Smooth muscle cell (in vitro differentiated cells): ENCODE measurements at regions not wholly inside any gene's neighbourhood (a gene's known extent, or its start where the extent isn't known, plus 50 kb on each side); places are given as distances from the start of the nearest gene placed in this dataset.

Source experiments
- DNase-seq: peaks from one replicate; lab custom pipeline; 2025; ENCODE audit not compliant: unreplicated experiment; lab: John Stamatoyannopoulos, UW
- H2AFZ ChIP-seq: fragments of 200-600 bp; sonication (generic); 2 replicates; pipeline ENCODE4 v1.6.0; 2016; ENCODE audit warnings: antibody characterized with exemption, low read depth, mild to moderate bottlenecking
- H3F3A ChIP-seq: fragments of 200-600 bp; sonication (generic); 2 replicates; pipeline ENCODE4 v1.6.0; 2017; ENCODE audit warnings: antibody characterized with exemption, low read depth
- H3K27ac ChIP-seq: fragments of 200-600 bp; sonication (generic); 2 replicates; pipeline ENCODE4 v1.5.1; 2016; ENCODE audit warnings: low read depth, mild to moderate bottlenecking
- H3K27me3 ChIP-seq: fragments of 200-600 bp; sonication (generic); 2 replicates; pipeline ENCODE4 v1.6.1; 2016; ENCODE audit warnings: low read depth, mild to moderate bottlenecking
- H3K36me3 ChIP-seq: fragments of 200-600 bp; sonication (generic); 2 replicates; pipeline ENCODE4 v1.5.1; 2016; ENCODE audit warnings: low read depth
- H3K4me1 ChIP-seq: fragments of 200-600 bp; sonication (generic); 2 replicates; pipeline ENCODE4 v1.5.1; 2016; ENCODE audit warnings: low read depth
- H3K4me2 ChIP-seq: fragments of 200-600 bp; sonication (generic); 2 replicates; pipeline ENCODE4 v1.6.0; 2016; ENCODE audit warnings: mild to moderate bottlenecking
- H3K4me3 ChIP-seq: fragments of 200-600 bp; sonication (generic); 2 replicates; pipeline ENCODE4 v1.5.1; 2016; ENCODE audit warnings: mild to moderate bottlenecking
- H3K79me2 ChIP-seq: fragments of 200-600 bp; sonication (generic); 2 replicates; pipeline ENCODE4 v1.6.0; 2016; ENCODE audit warnings: low read depth, mild to moderate bottlenecking
- H3K9ac ChIP-seq: fragments of 200-600 bp; sonication (generic); 2 replicates; pipeline ENCODE4 v1.6.0; 2016; ENCODE audit warnings: low read depth
- H3K9me3 ChIP-seq: fragments of 200-600 bp; sonication (generic); replicated peaks from 2 replicates; pipeline ENCODE4 v1.5.1; 2016; ENCODE audit warnings: low read depth
- H4K20me1 ChIP-seq: fragments of 200-600 bp; sonication (generic); 2 replicates; pipeline ENCODE4 v1.6.0; 2016; ENCODE audit warnings: low read depth
- CTCF ChIP-seq: fragments of 200-600 bp; sonication (generic); IDR thresholded peaks from 2 replicates; pipeline ENCODE4 v1.5.1; 2017; ENCODE audit warnings: borderline replicate concordance, mild to moderate bottlenecking, antibody characterized with exemption; ENCODE audit not compliant: insufficient read depth, poor library complexity, severe bottlenecking
- WGBS: methylation state at CpG from one replicate; pipeline ENCODE4 v1.1.7; 2016; ENCODE audit warnings: low lambda C conversion rate; 5-methylcytosine and 5-hydroxymethylcytosine counted together

- no peaks in the 10 kb centered on the region for H3K36me3 ChIP-seq
- DNase-seq = no peak
- no peaks in the 10 kb centered on the region for H3K9me3 ChIP-seq
- no peaks in the 10 kb centered on the region for H4K20me1 ChIP-seq
- H3K27me3 ChIP-seq = no peaks in the 10 kb centered on the region
- no peaks in the 10 kb centered on the region for H3F3A ChIP-seq
- H3K4me3 ChIP-seq = no peak overlapping the region
- H3K9ac ChIP-seq = no peak overlapping the region
- no peak overlapping the region for H3K27ac ChIP-seq
- H3K4me2 ChIP-seq = no peak overlapping the region
- no peaks in the 10 kb centered on the region for H3K4me1 ChIP-seq
- TF ChIP-seq CTCF = no peak
- no peaks in the 10 kb centered on the region for H3K79me2 ChIP-seq
- WGBS = 77% methylated on average over 4 of the region's 4 CpGs
- H2AFZ ChIP-seq = no peak overlapping the region
These were observed 157.3 kb upstream of the TET2 start for GRCh38 chr4:104989371-104989770.

GRCh38 chr4:105002278-105002677 is 144.4 kb upstream of the TET2 start:
- Histone ChIP-seq H3K9ac (no peak overlapping the region), H2AFZ (no peak overlapping the region), H3K4me3 (no peak overlapping the region), H3K27ac (no peak overlapping the region), H3K4me1 (no peaks in the 10 kb centered on the region), H3K27me3 (no peaks in the 10 kb centered on the region), H3K4me2 (no peak overlapping the region), H3K9me3 (no peaks in the 10 kb centered on the region), H3F3A (no peaks in the 10 kb centered on the region), H3K36me3 (no peaks in the 10 kb centered on the region), H3K79me2 (no peaks in the 10 kb centered on the region), H4K20me1 (no peaks in the 10 kb centered on the region)
- TF ChIP-seq CTCF = no peak
- WGBS = 92% methylated on average over 6 of the region's 6 CpGs
- DNase-seq = no peak

GRCh38 chr4:105014234-105014633 is 132.4 kb upstream of the TET2 start:
- Histone ChIP-seq H4K20me1 (no peaks in the 10 kb centered on the region), H3K79me2 (no peaks in the 10 kb centered on the region), H3K27me3 (no peaks in the 10 kb centered on the region), H3K27ac (no peak overlapping the region), H3K4me2 (no peak overlapping the region), H3K4me1 (no peaks in the 10 kb centered on the region), H3K9me3 (no peaks in the 10 kb centered on the region), H3F3A (no peaks in the 10 kb centered on the region), H2AFZ (no peak overlapping the region), H3K9ac (no peak overlapping the region), H3K36me3 (no peaks in the 10 kb centered on the region), H3K4me3 (no peak overlapping the region)
- TF ChIP-seq CTCF = no peak
- no peak for DNase-seq

- H3K79me2 ChIP-seq = no peaks in the 10 kb centered on the region
- H3K4me1 ChIP-seq = no peaks in the 10 kb centered on the region
- no peak overlapping the region for H2AFZ ChIP-seq
- TF ChIP-seq CTCF = no peak
- H4K20me1 ChIP-seq = no peaks in the 10 kb centered on the region
- H3K9ac ChIP-seq = no peak overlapping the region
- H3K27me3 ChIP-seq = no peaks in the 10 kb centered on the region
- no peak for DNase-seq
- no peak overlapping the region for H3K27ac ChIP-seq
- WGBS = 81% methylated on average over 4 of the region's 4 CpGs
- H3F3A ChIP-seq = no peaks in the 10 kb centered on the region
- no peaks in the 10 kb centered on the region for H3K36me3 ChIP-seq
- no peaks in the 10 kb centered on the region for H3K9me3 ChIP-seq
- H3K4me2 ChIP-seq = no peak overlapping the region
- H3K4me3 ChIP-seq = no peak overlapping the region
These were observed 132.0 kb upstream of the TET2 start for GRCh38 chr4:105014635-105015034.
